ENCODE measurements at regions not wholly inside any gene's neighbourhood (a gene's known extent, or its start where the extent isn't known, plus 50 kb on each side); places are given as distances from the start of the nearest gene placed in this dataset.

DNA sequence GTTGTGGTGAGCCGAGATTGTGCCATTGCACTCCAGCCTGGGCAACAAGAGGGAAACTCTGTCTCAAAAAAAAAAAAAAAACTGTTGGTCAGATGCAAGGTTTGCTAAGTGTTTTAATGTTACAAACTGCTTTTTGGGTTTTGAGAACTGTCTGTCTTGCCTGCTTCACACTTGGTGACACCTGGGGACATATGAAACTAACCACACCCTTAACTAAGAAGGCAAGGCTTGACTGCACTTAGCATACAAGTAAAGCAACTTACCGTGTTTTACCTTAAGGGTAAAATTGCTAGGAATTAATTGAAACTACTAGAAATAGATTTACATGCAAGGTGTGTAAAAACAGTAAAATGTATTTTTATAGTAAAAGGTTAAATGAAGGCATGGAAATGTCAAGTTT, 180.4 kb downstream of the OR13H1 start:
- TF ChIP-seq, protein P1, sequence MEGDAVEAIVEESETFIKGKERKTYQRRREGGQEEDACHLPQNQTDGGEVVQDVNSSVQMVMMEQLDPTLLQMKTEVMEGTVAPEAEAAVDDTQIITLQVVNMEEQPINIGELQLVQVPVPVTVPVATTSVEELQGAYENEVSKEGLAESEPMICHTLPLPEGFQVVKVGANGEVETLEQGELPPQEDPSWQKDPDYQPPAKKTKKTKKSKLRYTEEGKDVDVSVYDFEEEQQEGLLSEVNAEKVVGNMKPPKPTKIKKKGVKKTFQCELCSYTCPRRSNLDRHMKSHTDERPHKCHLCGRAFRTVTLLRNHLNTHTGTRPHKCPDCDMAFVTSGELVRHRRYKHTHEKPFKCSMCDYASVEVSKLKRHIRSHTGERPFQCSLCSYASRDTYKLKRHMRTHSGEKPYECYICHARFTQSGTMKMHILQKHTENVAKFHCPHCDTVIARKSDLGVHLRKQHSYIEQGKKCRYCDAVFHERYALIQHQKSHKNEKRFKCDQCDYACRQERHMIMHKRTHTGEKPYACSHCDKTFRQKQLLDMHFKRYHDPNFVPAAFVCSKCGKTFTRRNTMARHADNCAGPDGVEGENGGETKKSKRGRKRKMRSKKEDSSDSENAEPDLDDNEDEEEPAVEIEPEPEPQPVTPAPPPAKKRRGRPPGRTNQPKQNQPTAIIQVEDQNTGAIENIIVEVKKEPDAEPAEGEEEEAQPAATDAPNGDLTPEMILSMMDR (IDR thresholded peaks at IDR 0.05; ENCODE audit: low read depth, low read length, missing input control), result no peak
- TF ChIP-seq TAF1 (conservative IDR thresholded peaks at IDR 0.05), result no peak
- no peak for TF ChIP-seq JUND (IDR thresholded peaks at IDR 0.05)
- no peak for TF ChIP-seq RXRA (IDR thresholded peaks at IDR 0.05)
- TF ChIP-seq EGR1 (IDR thresholded peaks at IDR 0.05; ENCODE audit: low read depth in 2 of 2), result no peak

Measured in liver (tissue), 3 donors.